Activated CD4-positive, alpha-beta T cell treated with anti-CD3 and anti-CD28 coated beads, Interleukin-2, amount 50 U/mL, for 4 hours (primary cell): ENCODE measurements at regions not wholly inside any gene's neighbourhood (a gene's known extent, or its start where the extent isn't known, plus 50 kb on each side); places are given as distances from the start of the nearest gene placed in this dataset.

Experiments
- DNase-seq, 2 experiments: peaks; one replicate each; pipeline ENCODE4 v3.0.0-alpha.2; 2020

GRCh38 chr15:97841558-97841957 is 118.9 kb upstream of the ARRDC4 start:
- DNase-seq: no peak

- no peak for DNase-seq
Measured at GRCh38 chr15:97849183-97849582, 111.3 kb upstream of the ARRDC4 start.

GRCh38 chr15:97858296-97858695 is 102.2 kb upstream of the ARRDC4 start:
- DNase-seq: no peak

GRCh38 chr15:97861529-97862260 is 98.8 kb upstream of the ARRDC4 start:
- DNase-seq: no peak

- DNase-seq: no peak
Measured at GRCh38 chr15:97866959-97867358, 93.5 kb upstream of the ARRDC4 start.

GRCh38 chr15:97867870-97868269 is 92.6 kb upstream of the ARRDC4 start:
- no peak for DNase-seq

- no peak for DNase-seq
Measured at GRCh38 chr15:97868981-97869380, 91.5 kb upstream of the ARRDC4 start.

GRCh38 chr15:97870771-97871170 is 89.7 kb upstream of the ARRDC4 start:
- DNase-seq: no peak

GRCh38 chr15:97874139-97874538 is 86.4 kb upstream of the ARRDC4 start:
- no peak for DNase-seq

GRCh38 chr15:97875025-97875512 is 85.4 kb upstream of the ARRDC4 start:
- no peak for DNase-seq

GRCh38 chr15:97875513-97876280 is 84.8 kb upstream of the ARRDC4 start:
- no peak for DNase-seq

GRCh38 chr15:97876281-97876675 is 84.2 kb upstream of the ARRDC4 start:
- DNase-seq: no peak

- no peak for DNase-seq
Measured at GRCh38 chr15:97881346-97881965, 79.0 kb upstream of the ARRDC4 start.

- no peak for DNase-seq
Measured at GRCh38 chr15:97884513-97885131, 75.9 kb upstream of the ARRDC4 start.

GRCh38 chr15:97890307-97890706 is 70.2 kb upstream of the ARRDC4 start:
- no peak for DNase-seq

- no peak for DNase-seq
Measured at GRCh38 chr15:97892167-97892938, 68.2 kb upstream of the ARRDC4 start.

- DNase-seq: no peak
Measured at GRCh38 chr15:97893967-97894366, 66.5 kb upstream of the ARRDC4 start.

- DNase-seq: no peak
Measured at GRCh38 chr15:97899981-97900380, 60.5 kb upstream of the ARRDC4 start.

GRCh38 chr15:97902140-97902780 is 58.2 kb upstream of the ARRDC4 start:
- DNase-seq: no peak

GRCh38 chr15:97903560-97903959 is 56.9 kb upstream of the ARRDC4 start:
- no peak for DNase-seq

- DNase-seq: no peak
Measured at GRCh38 chr15:97903971-97904572, 56.4 kb upstream of the ARRDC4 start.
